ENCODE measurements at regions not wholly inside any gene's neighbourhood (a gene's known extent, or its start where the extent isn't known, plus 50 kb on each side); places are given as distances from the start of the nearest gene placed in this dataset.

DNA sequence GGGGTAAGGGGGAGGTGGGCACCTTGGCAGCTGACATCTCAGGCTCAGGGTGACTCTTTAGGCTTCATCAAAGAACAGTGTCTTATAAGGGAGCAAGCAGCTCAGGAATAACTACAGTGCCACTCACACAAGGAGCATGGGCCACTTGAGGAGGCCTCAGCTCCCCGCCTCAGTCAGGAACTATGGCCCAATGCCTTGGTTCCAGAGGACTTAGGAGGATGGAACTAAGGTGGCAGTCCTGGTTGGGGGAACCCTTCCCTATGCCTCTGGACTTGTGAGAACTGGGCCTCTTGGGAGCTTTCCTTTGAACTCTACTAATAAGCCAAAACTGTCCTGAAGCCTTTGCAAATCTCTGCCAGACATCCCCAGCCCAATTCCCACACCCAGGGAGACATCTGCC, 160.6 kb downstream of the EFNB1 start (continued):
- TF ChIP-seq, protein P1, sequence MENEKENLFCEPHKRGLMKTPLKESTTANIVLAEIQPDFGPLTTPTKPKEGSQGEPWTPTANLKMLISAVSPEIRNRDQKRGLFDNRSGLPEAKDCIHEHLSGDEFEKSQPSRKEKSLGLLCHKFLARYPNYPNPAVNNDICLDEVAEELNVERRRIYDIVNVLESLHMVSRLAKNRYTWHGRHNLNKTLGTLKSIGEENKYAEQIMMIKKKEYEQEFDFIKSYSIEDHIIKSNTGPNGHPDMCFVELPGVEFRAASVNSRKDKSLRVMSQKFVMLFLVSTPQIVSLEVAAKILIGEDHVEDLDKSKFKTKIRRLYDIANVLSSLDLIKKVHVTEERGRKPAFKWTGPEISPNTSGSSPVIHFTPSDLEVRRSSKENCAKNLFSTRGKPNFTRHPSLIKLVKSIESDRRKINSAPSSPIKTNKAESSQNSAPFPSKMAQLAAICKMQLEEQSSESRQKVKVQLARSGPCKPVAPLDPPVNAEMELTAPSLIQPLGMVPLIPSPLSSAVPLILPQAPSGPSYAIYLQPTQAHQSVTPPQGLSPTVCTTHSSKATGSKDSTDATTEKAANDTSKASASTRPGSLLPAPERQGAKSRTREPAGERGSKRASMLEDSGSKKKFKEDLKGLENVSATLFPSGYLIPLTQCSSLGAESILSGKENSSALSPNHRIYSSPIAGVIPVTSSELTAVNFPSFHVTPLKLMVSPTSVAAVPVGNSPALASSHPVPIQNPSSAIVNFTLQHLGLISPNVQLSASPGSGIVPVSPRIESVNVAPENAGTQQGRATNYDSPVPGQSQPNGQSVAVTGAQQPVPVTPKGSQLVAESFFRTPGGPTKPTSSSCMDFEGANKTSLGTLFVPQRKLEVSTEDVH (IDR thresholded peaks at IDR 0.05; ENCODE audit: low read depth, partially characterized antibody), result no peak
- TF ChIP-seq, protein P2, sequence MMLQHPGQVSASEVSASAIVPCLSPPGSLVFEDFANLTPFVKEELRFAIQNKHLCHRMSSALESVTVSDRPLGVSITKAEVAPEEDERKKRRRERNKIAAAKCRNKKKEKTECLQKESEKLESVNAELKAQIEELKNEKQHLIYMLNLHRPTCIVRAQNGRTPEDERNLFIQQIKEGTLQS (IDR thresholded peaks at IDR 0.05; ENCODE audit: borderline replicate concordance, extremely low read depth, low read depth, low read length), result no peak
- no peak for TF ChIP-seq ZNF592 (IDR thresholded peaks at IDR 0.05)

DNA sequence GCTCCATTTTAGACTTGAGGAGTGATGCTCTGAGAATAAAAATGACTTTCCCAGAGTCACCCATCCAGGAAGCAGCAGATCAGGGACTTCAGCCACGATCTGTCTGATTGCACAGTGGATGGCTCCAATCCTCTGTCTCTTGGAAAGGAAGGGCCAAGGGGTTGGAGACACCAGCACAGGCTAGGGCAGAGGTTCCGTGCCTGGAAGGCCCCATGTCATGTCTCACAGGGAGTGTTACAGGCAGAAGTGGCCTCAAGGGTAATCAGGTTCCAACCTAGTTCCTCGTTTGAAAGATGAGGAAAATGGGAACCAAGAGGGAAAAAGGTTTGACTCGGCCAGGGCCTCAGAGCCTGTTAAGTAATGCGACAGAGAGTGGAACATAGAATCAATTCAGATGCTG, 160.0 kb downstream of the EFNB1 start:
- no peak for FAIRE-seq
- H3K9ac ChIP-seq (ENCODE audit: control insufficient read depth, insufficient read depth, low read length), result no peak overlapping the region
- ATAC-seq, result no peak
- RAD21 ChIA-PET (ENCODE audit: unreplicated experiment), result no interaction called here
- no peak overlapping the region for H3K4me2 ChIP-seq (ENCODE audit: control insufficient read depth, insufficient read depth)
- no peaks in the 10 kb centered on the region for H3K27me3 ChIP-seq (replicated peaks in 1 of 2; ENCODE audit: control insufficient read depth in 2 of 2, insufficient read depth in 2 of 2, low read length in 1 of 2)
- DNase-seq (ENCODE audit: low read depth, low spot score), result no peak
- H3K4me1 ChIP-seq (ENCODE audit: control insufficient read depth, insufficient read depth, low read length), result no peaks in the 10 kb centered on the region
- intact Hi-C loops (cut with micrococcal nuclease; ENCODE audit: unreplicated experiment) (no loop called here), in situ Hi-C loops (cut with MboI) (no loop called here)
- no peaks in the 10 kb centered on the region for H4K20me1 ChIP-seq (ENCODE audit: control insufficient read depth, insufficient read depth)
- H3K27ac ChIP-seq (ENCODE audit: control insufficient read depth, insufficient read depth), result no peak overlapping the region
- BruUV-seq (replicated peaks), result no TSS peak
- no peak overlapping the region for H3K4me3 ChIP-seq
- H3K9me3 ChIP-seq (replicated peaks; ENCODE audit: control insufficient read depth, insufficient read depth, low read length), result no peaks in the 10 kb centered on the region
- 11% methylated on average over 5 of the region's 5 CpGs for WGBS (ENCODE audit: insufficient coverage, insufficient replicate concordance, low lambda C conversion rate, missing lambda C conversion rate)
- SMC1A ChIA-PET (ENCODE audit: uncharacterized antibody, unreplicated experiment), result no interaction called here
- POLR2A ChIA-PET, result no interaction called here
- H3K36me3 ChIP-seq (ENCODE audit: control insufficient read depth in 2 of 2, insufficient read depth in 2 of 2, low read length in 1 of 2), result no peaks in the 10 kb centered on the region
- CTCF ChIA-PET, result no interaction called here
- TF ChIP-seq RCOR1 (conservative IDR thresholded peaks at IDR 0.05; ENCODE audit: low read depth, low read length) (no peak), NFXL1 (IDR thresholded peaks at IDR 0.05; ENCODE audit: borderline replicate concordance) (no peak), BCL11A (IDR thresholded peaks at IDR 0.05; ENCODE audit: low read depth, low read length) (no peak)
- TF ChIP-seq, protein P3, sequence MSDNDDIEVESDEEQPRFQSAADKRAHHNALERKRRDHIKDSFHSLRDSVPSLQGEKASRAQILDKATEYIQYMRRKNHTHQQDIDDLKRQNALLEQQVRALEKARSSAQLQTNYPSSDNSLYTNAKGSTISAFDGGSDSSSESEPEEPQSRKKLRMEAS (IDR thresholded peaks at IDR 0.05; ENCODE audit: low read depth, low read length), result no peak
- no peak overlapping the region for H2AFZ ChIP-seq (ENCODE audit: control insufficient read depth, low read depth, low read length)
- no peaks in the 10 kb centered on the region for H3K79me2 ChIP-seq (ENCODE audit: control insufficient read depth, insufficient read depth, low read length)

Measured in GM12878 (cell line).